Trophoblast cell (in vitro differentiated cells and primary cell): ENCODE measurements at regions not wholly inside any gene's neighbourhood (a gene's known extent, or its start where the extent isn't known, plus 50 kb on each side); places are given as distances from the start of the nearest gene placed in this dataset.

Experiments
- DNase-seq, 2 donors: peaks; one replicate each; pipeline ENCODE4 v3.0.0-alpha.2; 2016
- H2AFZ ChIP-seq: 2 replicates; pipeline ENCODE4 v1.6.1; 2013; ENCODE audit warnings: low read length, moderate library complexity, mild to moderate bottlenecking; ENCODE audit not compliant: insufficient read depth, poor library complexity
- H2AK5ac ChIP-seq: 2 replicates; pipeline ENCODE4 v1.6.1; 2013; ENCODE audit warnings: mild to moderate bottlenecking, low read length
- H2BK120ac ChIP-seq: 2 replicates; pipeline ENCODE4 v1.6.1; 2013; ENCODE audit warnings: low read length, mild to moderate bottlenecking, moderate library complexity; ENCODE audit not compliant: insufficient read depth, poor library complexity
- H2BK12ac ChIP-seq: 2 replicates; pipeline ENCODE4 v1.6.1; 2013; ENCODE audit warnings: mild to moderate bottlenecking, low read length, moderate library complexity
- H2BK5ac ChIP-seq: 2 replicates; pipeline ENCODE4 v1.6.1; 2013; ENCODE audit warnings: low read length, low read depth, moderate library complexity, mild to moderate bottlenecking; ENCODE audit not compliant: poor library complexity
- H3K14ac ChIP-seq: 2 replicates; pipeline ENCODE4 v1.6.1; 2013; ENCODE audit warnings: mild to moderate bottlenecking, low read length
- H3K18ac ChIP-seq: 2 replicates; pipeline ENCODE4 v1.6.1; 2013; ENCODE audit warnings: mild to moderate bottlenecking, low read length
- H3K23ac ChIP-seq: 2 replicates; pipeline ENCODE4 v1.6.1; 2013; ENCODE audit warnings: low read length
- H3K27ac ChIP-seq: 2 replicates; pipeline ENCODE4 v1.5.1; 2013; ENCODE audit warnings: low read depth, mild to moderate bottlenecking, inconsistent platforms, low read length, moderate library complexity
- H3K27me3 ChIP-seq: 2 replicates; pipeline ENCODE4 v1.6.1; 2013; ENCODE audit warnings: inconsistent platforms, mild to moderate bottlenecking, low read length, moderate library complexity; ENCODE audit not compliant: insufficient read depth
- H3K36me3 ChIP-seq, 2 experiments: 1 replicate in 1 of 2; 2 replicates in 1 of 2; pipeline ENCODE4 v1.6.1; 2013; ENCODE audit warnings: low read length in 2 of 2, mild to moderate bottlenecking in 2 of 2, moderate library complexity in 1 of 2; ENCODE audit not compliant: insufficient read depth in 2 of 2, control insufficient read depth in 1 of 2
- H3K4ac ChIP-seq: 2 replicates; pipeline ENCODE4 v1.6.1; 2013; ENCODE audit warnings: low read depth, mild to moderate bottlenecking, low read length, moderate library complexity
- H3K4me1 ChIP-seq, 2 experiments: 1 replicate in 1 of 2; 2 replicates in 1 of 2; pipeline ENCODE4 v1.6.1; 2013; ENCODE audit warnings: low read length in 2 of 2, mild to moderate bottlenecking in 2 of 2, moderate library complexity in 1 of 2; ENCODE audit not compliant: insufficient read depth in 2 of 2, control insufficient read depth in 1 of 2
- H3K4me2 ChIP-seq: 2 replicates; pipeline ENCODE4 v1.6.1; 2013; ENCODE audit warnings: inconsistent platforms, mild to moderate bottlenecking, low read length, moderate library complexity
- H3K4me3 ChIP-seq: 2 replicates; pipeline ENCODE4 v1.5.1; 2013; ENCODE audit warnings: mild to moderate bottlenecking, low read depth, low read length, inconsistent platforms
- H3K79me1 ChIP-seq: one replicate; pipeline ENCODE4 v1.6.1; 2013; ENCODE audit warnings: low read length
- H3K79me2 ChIP-seq: 2 replicates; pipeline ENCODE4 v1.6.1; 2013; ENCODE audit warnings: low read length, mild to moderate bottlenecking; ENCODE audit not compliant: control insufficient read depth, insufficient read depth, poor library complexity
- H3K9ac ChIP-seq: 2 replicates; pipeline ENCODE4 v1.6.1; 2013; ENCODE audit warnings: mild to moderate bottlenecking, low read length
- H3K9me3 ChIP-seq: 2 replicates; pipeline ENCODE4 v1.6.1; 2013; ENCODE audit warnings: low read depth, mild to moderate bottlenecking, control low read depth, inconsistent platforms, low read length; ENCODE audit not compliant: insufficient read depth
- H4K12ac ChIP-seq: 2 replicates; pipeline ENCODE4 v1.6.1; 2013; ENCODE audit warnings: low read depth, mild to moderate bottlenecking, low read length, moderate library complexity
- H4K8ac ChIP-seq: 2 replicates; pipeline ENCODE4 v1.6.1; 2013; ENCODE audit warnings: low read depth, mild to moderate bottlenecking, low read length, moderate library complexity
- H4K91ac ChIP-seq: one replicate; pipeline ENCODE4 v1.6.1; 2013; ENCODE audit warnings: low read depth, mild to moderate bottlenecking, low read length, moderate library complexity
- WGBS: extraction: QIAGEN DNeasy Blood & Tissue Kit; methylation state at CpG from one replicate; pipeline ENCODE4 v1.1.7; 2013; ENCODE audit warnings: missing lambda C conversion rate; ENCODE audit not compliant: insufficient read length, insufficient coverage; ENCODE audit errors: extremely low coverage; 5-methylcytosine and 5-hydroxymethylcytosine counted together

- no peak overlapping the region for H3K4me3 ChIP-seq
- H4K8ac ChIP-seq = no peak overlapping the region
- H3K4me1 ChIP-seq = no peaks in the 10 kb centered on the region
- H3K27ac ChIP-seq = no peak overlapping the region
- H2BK5ac ChIP-seq = no peak overlapping the region
- H4K91ac ChIP-seq = no peak overlapping the region
- H3K4ac ChIP-seq = no peak overlapping the region
- H3K79me2 ChIP-seq = no peaks in the 10 kb centered on the region
- no peaks in the 10 kb centered on the region for H3K36me3 ChIP-seq
- H2BK120ac ChIP-seq = no peak overlapping the region
- no peak overlapping the region for H3K23ac ChIP-seq
- no peak for DNase-seq
- no peak overlapping the region for H2AK5ac ChIP-seq
- no peaks in the 10 kb centered on the region for H3K27me3 ChIP-seq
- H3K18ac ChIP-seq = no peak overlapping the region
- no peak overlapping the region for H3K4me2 ChIP-seq
- no peak overlapping the region for H2BK12ac ChIP-seq
- H3K9ac ChIP-seq = no peak overlapping the region
- 100% methylated on average over 1 of the region's 3 CpGs for WGBS
- no peak overlapping the region for H4K12ac ChIP-seq
- H3K79me1 ChIP-seq = no peaks in the 10 kb centered on the region
- H3K14ac ChIP-seq = no peak overlapping the region
- H2AFZ ChIP-seq = no peak overlapping the region
- no peaks in the 10 kb centered on the region for H3K9me3 ChIP-seq
These were observed 336.9 kb downstream of the RNF144B start for GRCh38 chr6:18724056-18724455.

GRCh38 chr6:18725449-18725848, 338.3 kb downstream of the RNF144B start:
- Histone ChIP-seq H3K4me1 (no peaks in the 10 kb centered on the region), H3K4me3 (no peak overlapping the region), H2AFZ (no peak overlapping the region), H4K91ac (no peak overlapping the region), H2BK12ac (no peak overlapping the region), H3K23ac (no peak overlapping the region), H4K8ac (no peak overlapping the region), H3K79me1 (no peaks in the 10 kb centered on the region), H2BK120ac (no peak overlapping the region), H3K4ac (no peak overlapping the region), H3K14ac (no peak overlapping the region), H3K27ac (no peak overlapping the region), H3K9me3 (no peaks in the 10 kb centered on the region), H4K12ac (no peak overlapping the region), H3K18ac (no peak overlapping the region), H3K79me2 (no peaks in the 10 kb centered on the region), H3K9ac (no peak overlapping the region), H2BK5ac (no peak overlapping the region), H3K36me3 (no peaks in the 10 kb centered on the region), H2AK5ac (no peak overlapping the region), H3K27me3 (no peaks in the 10 kb centered on the region), H3K4me2 (no peak overlapping the region)
- WGBS = no CpG with 5 or more reads among the region's 2 CpGs
- DNase-seq = no peak

DNA sequence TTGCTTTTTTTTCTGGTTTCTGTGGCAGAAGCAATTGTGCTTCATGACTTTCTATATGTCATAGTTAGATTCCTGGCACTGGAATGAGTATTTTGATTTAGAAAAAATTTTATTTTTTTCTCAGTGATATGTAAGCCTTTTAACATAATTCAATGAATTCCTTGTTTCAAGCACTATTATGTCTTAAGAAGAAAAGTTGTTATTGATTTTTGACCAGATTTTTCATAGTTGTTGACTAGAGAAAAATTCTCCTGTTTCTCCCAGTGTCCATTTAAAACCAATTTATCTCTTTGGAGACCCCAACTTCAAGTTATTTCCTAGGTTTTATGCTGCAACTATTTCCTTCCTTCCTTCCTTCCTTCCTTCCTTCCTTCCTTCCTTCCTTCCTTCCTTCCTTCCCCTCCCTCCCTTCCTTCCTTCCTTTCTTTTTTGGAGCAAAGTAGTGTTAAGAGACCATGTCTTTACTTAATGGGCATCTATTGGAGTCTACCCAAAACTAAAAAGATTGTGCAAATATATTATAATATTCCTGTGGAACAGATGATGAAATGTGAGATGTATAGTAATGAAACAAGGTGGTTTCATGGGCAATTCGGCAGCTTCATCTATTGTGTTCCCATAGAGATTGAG, 346.9 kb downstream of the RNF144B start:
- Histone ChIP-seq H3K4me2 (no peak overlapping the region), H3K4me1 (no peaks in the 10 kb centered on the region), H2BK12ac (no peak overlapping the region), H3K14ac (no peak overlapping the region), H3K27me3 (no peaks in the 10 kb centered on the region), H3K9me3 (no peaks in the 10 kb centered on the region), H3K23ac (no peak overlapping the region), H3K9ac (no peak overlapping the region), H2BK120ac (no peak overlapping the region), H4K8ac (no peak overlapping the region), H3K18ac (no peak overlapping the region), H2AK5ac (no peak overlapping the region), H3K79me2 (no peaks in the 10 kb centered on the region), H3K4ac (no peak overlapping the region), H2AFZ (no peak overlapping the region), H3K79me1 (no peaks in the 10 kb centered on the region), H3K4me3 (no peak overlapping the region), H3K27ac (no peak overlapping the region), H4K91ac (no peak overlapping the region), H3K36me3 (no peaks in the 10 kb centered on the region), H4K12ac (no peak overlapping the region), H2BK5ac (no peak overlapping the region)
- no peak for DNase-seq
- no CpG with 5 or more reads among the region's 1 CpG for WGBS

- H2BK5ac ChIP-seq = no peak overlapping the region
- no peaks in the 10 kb centered on the region for H3K36me3 ChIP-seq
- no peak overlapping the region for H3K18ac ChIP-seq
- H3K27me3 ChIP-seq = no peaks in the 10 kb centered on the region
- H3K14ac ChIP-seq = no peak overlapping the region
- H3K4me1 ChIP-seq = no peaks in the 10 kb centered on the region
- no peak overlapping the region for H3K4me2 ChIP-seq
- H3K27ac ChIP-seq = no peak overlapping the region
- no peak overlapping the region for H2BK120ac ChIP-seq
- no peak overlapping the region for H2BK12ac ChIP-seq
- DNase-seq = peak in 1 of 2 donors; percentile 6
- H4K91ac ChIP-seq = no peak overlapping the region
- H3K4ac ChIP-seq = no peak overlapping the region
- no peak overlapping the region for H2AK5ac ChIP-seq
- no peak overlapping the region for H4K12ac ChIP-seq
- WGBS = no CpG with 5 or more reads among the region's 4 CpGs
- no peaks in the 10 kb centered on the region for H3K79me1 ChIP-seq
- H3K9ac ChIP-seq = no peak overlapping the region
- H3K9me3 ChIP-seq = no peaks in the 10 kb centered on the region
- no peak overlapping the region for H3K23ac ChIP-seq
- H4K8ac ChIP-seq = no peak overlapping the region
- H3K79me2 ChIP-seq = no peaks in the 10 kb centered on the region
- H2AFZ ChIP-seq = no peak overlapping the region
- no peak overlapping the region for H3K4me3 ChIP-seq
These were observed 354.6 kb downstream of the RNF144B start for GRCh38 chr6:18741741-18742140.
